Heart right ventricle (tissue), 16 donors: ENCODE measurements at regions not wholly inside any gene's neighbourhood (a gene's known extent, or its start where the extent isn't known, plus 50 kb on each side); places are given as distances from the start of the nearest gene placed in this dataset.

Source experiments
- ATAC-seq, 8 donors: fragments of 200-7000 bp; cut with Tn5 transposase; one replicate each; pipeline ENCODE4 v1.9.1; 2020; ENCODE audit warnings: mild to moderate bottlenecking in 8 of 8, moderate library complexity in 8 of 8, moderate number of reproducible peaks in 1 of 8
- DNase-seq, 2 donors: peaks; one replicate each; pipeline ENCODE4 v3.0.0-alpha.2; 2020
- H3K27ac ChIP-seq, 10 donors: fragments of 200-600 bp; sonication (generic) in 2 of 10; one replicate each; pipeline versions ENCODE4 v1.5.0 to v1.8.0; 2020 to 2022; ENCODE audit warnings: mild to moderate bottlenecking in 3 of 10
- H3K27me3 ChIP-seq, 7 donors: fragments of 200-600 bp; one replicate each; pipeline ENCODE4 v1.8.0; 2021 to 2022; ENCODE audit warnings: mild to moderate bottlenecking in 2 of 7
- H3K36me3 ChIP-seq, 9 donors: fragments of 200-600 bp; sonication (generic) in 1 of 9; one replicate each; pipeline versions ENCODE4 v1.5.0 to v1.8.0; 2020 to 2022; ENCODE audit warnings: mild to moderate bottlenecking in 2 of 9
- H3K4me1 ChIP-seq, 9 donors: fragments of 200-600 bp; sonication (generic) in 1 of 9; one replicate each; pipeline versions ENCODE4 v1.5.0 to v1.8.0; 2020 to 2022; ENCODE audit warnings: mild to moderate bottlenecking in 4 of 9
- H3K4me3 ChIP-seq, 10 donors: fragments of 200-600 bp; sonication (generic) in 2 of 10; one replicate each; pipeline versions ENCODE4 v1.5.0 to v1.8.0; 2020 to 2022; ENCODE audit warnings: mild to moderate bottlenecking in 7 of 10, moderate library complexity in 2 of 10
- H3K9me3 ChIP-seq, 11 donors: fragments of 200-600 bp in 10 of 11; sonication (generic) in 2 of 11; one replicate each; pipeline versions ENCODE4 v1.5.0 to v1.8.0; 2013 to 2022; ENCODE audit warnings: mild to moderate bottlenecking in 2 of 11, control low read depth in 1 of 11, moderate library complexity in 1 of 11
- WGBS, 2 donors: extraction: QIAGEN DNeasy Blood & Tissue Kit; methylation state at CpG; one replicate each; pipeline ENCODE4 v1.1.7; 2013; ENCODE audit warnings: inconsistent platforms in 1 of 2; 5-methylcytosine and 5-hydroxymethylcytosine counted together
- intact Hi-C, 10 donors: fragments of 100-400 bp; cut with DNase I; formaldehyde crosslinking; loops; one replicate each; pipeline versions ENCODE4 v1.11.1 to v1.14.2; 2022
- TF ChIP-seq, protein P1 (sequence below), 9 donors: fragments of 200-600 bp; sonication (generic) in 2 of 9; IDR thresholded peaks; one replicate each; pipeline versions ENCODE4 v1.5.0 to v1.8.0; 2021 to 2022; ENCODE audit warnings: antibody characterized with exemption in 9 of 9, mild to moderate bottlenecking in 5 of 9, moderate library complexity in 1 of 9
- donor health status: Arrhythmogenic right ventricular cardiomyopathy.
- donor health status: ischemic (EF 13 %, LVEDD 7.1; RV severe dilation, severe dysfunction).
- donor health status: healthy with polysubstance abuse.
- donor health status: DM: no; HTN: yes; CAD: no.
- donor health status: DM: no; HTN: no; CAD: no.
- donor health status: ischemic (EF 25% LVEDD 6.9; RV normal size, moderate dysfunction).
- donor health status: ischemic (EF 25% LVEDD 5.7; RV mildly dilated, moderate dysfunction).
- donor health status: healthy.
- donor health status: DM: yes; HTN: yes; CAD: no.
- donor health status: Ischemic cardiomyopathy.
- donor health status: ischemic (EF 35%, LVEDD 5.7; RV mildly dilated, moderate dysfunction).
- donor health status: nonischemic (EF 11% LVEDD 7.7; RV severe dilation, severe dysfunction).
- donor health status: DM: yes; HTN: yes; CAD: no.
- donor health status: PGD.
- donor health status: ischemic (EF 29% LVEDD 5.4; RV normal size, mild dysfunction).
- donor health status: nonischemic (EF 23%, LVEDD 6.1; RV moderate dilation, normal function).

GRCh38 chr11:71356280-71356876, 91.8 kb downstream of the DHCR7 start:
- DNase-seq (no peak), ATAC-seq (no peak)
- Histone ChIP-seq H3K27ac (no peak overlapping the region), H3K27me3 (peaks cover 0 to 39% (median 19%) of the 10 kb centered on the region in 7 donors), H3K4me3 (no peak overlapping the region), H3K4me1 (no peaks in the 10 kb centered on the region), H3K9me3 (no peaks in the 10 kb centered on the region), H3K36me3 (no peaks in the 10 kb centered on the region)
- TF ChIP-seq, protein P1, sequence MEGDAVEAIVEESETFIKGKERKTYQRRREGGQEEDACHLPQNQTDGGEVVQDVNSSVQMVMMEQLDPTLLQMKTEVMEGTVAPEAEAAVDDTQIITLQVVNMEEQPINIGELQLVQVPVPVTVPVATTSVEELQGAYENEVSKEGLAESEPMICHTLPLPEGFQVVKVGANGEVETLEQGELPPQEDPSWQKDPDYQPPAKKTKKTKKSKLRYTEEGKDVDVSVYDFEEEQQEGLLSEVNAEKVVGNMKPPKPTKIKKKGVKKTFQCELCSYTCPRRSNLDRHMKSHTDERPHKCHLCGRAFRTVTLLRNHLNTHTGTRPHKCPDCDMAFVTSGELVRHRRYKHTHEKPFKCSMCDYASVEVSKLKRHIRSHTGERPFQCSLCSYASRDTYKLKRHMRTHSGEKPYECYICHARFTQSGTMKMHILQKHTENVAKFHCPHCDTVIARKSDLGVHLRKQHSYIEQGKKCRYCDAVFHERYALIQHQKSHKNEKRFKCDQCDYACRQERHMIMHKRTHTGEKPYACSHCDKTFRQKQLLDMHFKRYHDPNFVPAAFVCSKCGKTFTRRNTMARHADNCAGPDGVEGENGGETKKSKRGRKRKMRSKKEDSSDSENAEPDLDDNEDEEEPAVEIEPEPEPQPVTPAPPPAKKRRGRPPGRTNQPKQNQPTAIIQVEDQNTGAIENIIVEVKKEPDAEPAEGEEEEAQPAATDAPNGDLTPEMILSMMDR (IDR thresholded peaks at IDR 0.05): no peak
- intact Hi-C loops: no loop called here
- 78 to 79% methylated on average over 6 of the region's 6 CpGs for WGBS, 2 donors

DNA sequence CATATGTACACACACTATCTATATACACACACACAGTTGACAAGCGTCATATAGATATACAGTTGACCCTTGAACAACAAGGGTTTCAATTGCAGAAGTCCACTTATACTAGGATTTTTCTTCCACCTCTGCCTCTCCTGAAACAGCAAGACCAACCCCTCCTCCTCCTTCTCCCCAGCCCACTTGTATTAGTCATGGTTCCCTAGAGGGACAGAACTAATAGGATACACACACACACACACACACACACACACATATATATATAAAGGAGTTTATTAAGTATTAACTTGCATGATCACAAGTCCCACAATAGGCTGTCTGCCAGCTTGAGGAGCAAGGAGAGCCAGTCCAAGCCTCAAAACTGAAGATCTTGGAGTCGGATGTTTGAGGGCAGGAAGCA, 92.9 kb downstream of the DHCR7 start:
- H3K27me3 ChIP-seq: peaks cover 0 to 39% (median 19%) of the 10 kb centered on the region in 7 donors
- H3K9me3 ChIP-seq: no peaks in the 10 kb centered on the region
- no peak overlapping the region for H3K4me3 ChIP-seq
- TF ChIP-seq, protein P1 (IDR thresholded peaks at IDR 0.05): no peak
- no peak overlapping the region for H3K27ac ChIP-seq
- intact Hi-C loops: no loop called here
- ATAC-seq: no peak
- H3K36me3 ChIP-seq: no peaks in the 10 kb centered on the region
- no peak for DNase-seq
- 81 to 82% methylated on average over 2 of the region's 2 CpGs for WGBS, 2 donors
- no peaks in the 10 kb centered on the region for H3K4me1 ChIP-seq

DNA sequence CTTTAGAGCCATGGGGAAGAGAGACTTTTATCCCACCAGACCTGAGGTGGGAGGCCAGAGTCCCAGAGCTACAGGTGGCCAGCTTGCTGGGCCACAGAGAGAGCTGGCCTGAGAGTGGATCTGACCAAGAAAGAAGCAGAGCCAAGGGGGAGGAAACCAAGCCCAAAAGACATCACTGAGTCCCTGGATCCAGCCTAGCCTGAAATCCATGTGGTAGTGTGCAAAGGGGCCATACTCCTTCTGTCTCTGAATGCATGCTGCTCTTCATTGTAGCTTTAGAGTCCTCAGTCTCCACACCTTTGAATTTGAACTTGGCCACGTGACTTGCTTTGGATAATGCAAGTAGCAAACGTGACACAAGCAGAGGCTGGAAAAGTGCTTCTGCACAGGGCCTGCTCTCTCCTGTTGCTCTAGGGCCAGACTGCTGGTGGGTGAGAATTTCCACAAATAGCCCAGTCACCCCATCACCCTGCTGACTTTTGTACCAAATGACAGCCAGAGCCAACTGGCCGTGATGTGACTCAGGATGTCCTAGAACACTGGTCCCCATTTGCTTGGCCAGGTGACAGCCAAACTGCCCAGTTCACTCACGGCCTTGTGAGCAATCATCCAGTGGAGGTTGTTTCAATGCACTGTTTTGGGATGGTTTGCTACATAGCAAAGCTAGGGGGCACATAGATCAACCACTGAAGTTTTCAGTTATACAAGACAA, 93.6 kb downstream of the DHCR7 start:
- H3K36me3 ChIP-seq: no peaks in the 10 kb centered on the region
- H3K27me3 ChIP-seq: peaks cover 0 to 39% (median 24%) of the 10 kb centered on the region in 7 donors
- no peaks in the 10 kb centered on the region for H3K4me1 ChIP-seq
- no peak for ATAC-seq
- intact Hi-C loops: no loop called here
- no peaks in the 10 kb centered on the region for H3K9me3 ChIP-seq
- TF ChIP-seq, protein P1 (IDR thresholded peaks at IDR 0.05): no peak
- H3K4me3 ChIP-seq: no peak overlapping the region
- no peak for DNase-seq
- no peak overlapping the region for H3K27ac ChIP-seq
- WGBS, 2 donors: 79 to 82% methylated on average over 4 of the region's 4 CpGs

- Histone ChIP-seq H3K27ac (no peak overlapping the region), H3K9me3 (no peaks in the 10 kb centered on the region), H3K27me3 (peaks cover 0 to 48% (median 32%) of the 10 kb centered on the region in 7 donors), H3K36me3 (no peaks in the 10 kb centered on the region), H3K4me1 (no peaks in the 10 kb centered on the region), H3K4me3 (no peak overlapping the region)
- TF ChIP-seq, protein P1 (IDR thresholded peaks at IDR 0.05): no peak
- no peak for ATAC-seq
- no peak for DNase-seq
- intact Hi-C loops: no loop called here
- 85 to 86% methylated on average over 6 of the region's 6 CpGs for WGBS, 2 donors
These were observed 95.4 kb downstream of the DHCR7 start for GRCh38 chr11:71352748-71353147.
